ENCODE measurements at regions not wholly inside any gene's neighbourhood (a gene's known extent, or its start where the extent isn't known, plus 50 kb on each side); places are given as distances from the start of the nearest gene placed in this dataset.
"Not testable (repeated sequence)": the region's sequence is repeated elsewhere in the genome, so short reads cannot be mapped to it uniquely, and the experiment has no call there.

GRCh38 chr9:13915591-13916301 is 398.2 kb downstream of the NFIB start:
- H3K4me1 ChIP-seq (ENCODE audit: insufficient read depth, low read length) = no peaks in the 10 kb centered on the region
- no peak overlapping the region for H3K27ac ChIP-seq (ENCODE audit: low read depth, low read length)
- 94% methylated on average over 4 of the region's 4 CpGs for WGBS
- H3K9me3 ChIP-seq (ENCODE audit: insufficient read depth, low read depth, low read length) = no peaks in the 10 kb centered on the region
- no peaks in the 10 kb centered on the region for H3K36me3 ChIP-seq (ENCODE audit: insufficient read depth, low read length)
- H3K4me3 ChIP-seq (ENCODE audit: low read length) = no peak overlapping the region
- no peak overlapping the region for H3K9ac ChIP-seq (ENCODE audit: low read depth, low read length)
- no peaks in the 10 kb centered on the region for H3K27me3 ChIP-seq (ENCODE audit: insufficient read depth, low read length)

- Histone ChIP-seq H3K36me3 (ENCODE audit: insufficient read depth, low read length) (no peaks in the 10 kb centered on the region), H3K27me3 (ENCODE audit: insufficient read depth, low read length) (no peaks in the 10 kb centered on the region), H3K9me3 (ENCODE audit: insufficient read depth, low read depth, low read length) (no peaks in the 10 kb centered on the region), H3K27ac (ENCODE audit: low read depth, low read length) (no peak overlapping the region), H3K4me1 (ENCODE audit: insufficient read depth, low read length) (no peaks in the 10 kb centered on the region), H3K9ac (ENCODE audit: low read depth, low read length) (no peak overlapping the region), H3K4me3 (ENCODE audit: low read length) (no peak overlapping the region)
- 86% methylated on average over 1 of the region's 1 CpG for WGBS
These were observed 398.8 kb downstream of the NFIB start for GRCh38 chr9:13915131-13915530.

DNA sequence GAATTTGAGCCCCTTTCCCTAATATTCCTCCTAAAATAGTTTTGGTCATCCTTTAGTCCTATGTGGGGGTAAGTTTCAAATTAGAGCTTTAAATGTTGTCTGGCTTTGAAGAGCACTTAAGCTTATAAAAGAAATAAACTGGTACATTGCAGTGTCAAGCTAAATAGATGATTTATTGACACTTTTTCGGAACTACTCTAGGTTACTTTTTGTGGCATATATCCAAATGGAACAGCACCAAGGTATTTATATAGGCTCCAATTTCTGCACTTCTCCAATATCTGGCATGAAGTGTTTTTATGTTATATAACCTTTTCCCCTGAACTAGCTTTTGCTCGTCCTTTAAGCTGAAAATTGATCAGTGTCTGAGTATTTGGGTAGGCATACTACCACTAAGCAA is 402.5 kb downstream of the NFIB start:
- 100% methylated on average over 1 of the region's 2 CpGs for WGBS
- no peak overlapping the region for H3K9ac ChIP-seq (ENCODE audit: low read depth, low read length)
- H3K9me3 ChIP-seq (ENCODE audit: insufficient read depth, low read depth, low read length) = peaks cover under 1% of the 10 kb centered on the region; the same call in 1 of the 2 replicates

DNA sequence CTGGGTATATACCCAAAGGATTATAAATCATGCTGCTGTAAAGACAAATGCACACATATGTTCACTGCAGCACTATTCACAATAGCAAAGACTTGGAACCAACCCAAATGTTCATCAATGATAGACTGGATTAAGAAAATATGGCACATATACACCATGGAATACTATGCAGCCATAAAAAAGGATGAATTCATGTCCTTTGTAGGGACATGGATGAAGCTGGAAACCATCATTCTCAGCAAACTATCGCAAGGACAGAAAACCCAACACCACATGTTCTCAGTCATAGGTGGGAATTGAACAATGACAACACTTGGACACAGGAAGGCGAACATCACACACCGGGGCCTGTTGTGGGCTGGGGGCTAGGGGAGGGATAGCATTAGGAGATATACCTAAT is 406.1 kb downstream of the NFIB start:
- WGBS = 73% methylated on average over 2 of the region's 3 CpGs

More for the DNA sequence above, 402.5 kb downstream of the NFIB start:
- Histone ChIP-seq H3K4me3 (ENCODE audit: low read length) (no peak overlapping the region), H3K27me3 (ENCODE audit: insufficient read depth, low read length) (no peaks in the 10 kb centered on the region), H3K4me1 (ENCODE audit: insufficient read depth, low read length) (no peaks in the 10 kb centered on the region), H3K36me3 (ENCODE audit: insufficient read depth, low read length) (no peaks in the 10 kb centered on the region), H3K27ac (ENCODE audit: low read depth, low read length) (no peak overlapping the region)

DNA sequence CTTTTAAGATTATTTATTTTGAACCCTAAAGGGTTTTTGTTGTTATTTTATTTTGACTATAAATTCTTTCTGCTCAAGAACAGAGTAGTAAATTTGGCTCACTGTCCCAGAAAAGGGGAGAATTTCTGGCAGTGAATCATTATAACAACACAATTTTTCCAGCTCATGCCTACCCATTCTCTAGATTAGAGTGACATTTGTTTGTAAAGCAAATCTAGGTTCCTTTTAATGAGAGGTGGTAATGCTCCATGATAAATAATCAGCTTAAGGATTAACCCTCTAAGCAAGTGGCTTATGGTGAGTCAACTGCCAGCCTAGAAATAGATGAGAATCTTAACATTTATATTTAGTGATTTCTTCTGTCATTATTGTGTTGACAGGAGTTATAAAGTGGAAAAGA is 409.2 kb downstream of the NFIB start:
- Histone ChIP-seq H3K27ac (ENCODE audit: low read depth, low read length) (no peak overlapping the region), H3K4me3 (ENCODE audit: low read length) (no peak overlapping the region), H3K9me3 (ENCODE audit: insufficient read depth, low read depth, low read length) (peaks cover 3% of the 10 kb centered on the region; the same call in 1 of the 2 replicates), H3K27me3 (ENCODE audit: insufficient read depth, low read length) (no peaks in the 10 kb centered on the region), H3K4me1 (ENCODE audit: insufficient read depth, low read length) (peaks cover 19% of the 10 kb centered on the region), H3K9ac (ENCODE audit: low read depth, low read length) (no peak overlapping the region), H3K36me3 (ENCODE audit: insufficient read depth, low read length) (no peaks in the 10 kb centered on the region)

More for the DNA sequence above, 406.1 kb downstream of the NFIB start:
- H3K4me1 ChIP-seq (ENCODE audit: insufficient read depth, low read length); H3K27ac ChIP-seq (ENCODE audit: low read depth, low read length); H3K36me3 ChIP-seq (ENCODE audit: insufficient read depth, low read length); H3K4me3 ChIP-seq (ENCODE audit: low read length); H3K9ac ChIP-seq (ENCODE audit: low read depth, low read length); H3K9me3 ChIP-seq (ENCODE audit: insufficient read depth, low read depth, low read length); H3K27me3 ChIP-seq (ENCODE audit: insufficient read depth, low read length): not testable (repeated sequence)

DNA sequence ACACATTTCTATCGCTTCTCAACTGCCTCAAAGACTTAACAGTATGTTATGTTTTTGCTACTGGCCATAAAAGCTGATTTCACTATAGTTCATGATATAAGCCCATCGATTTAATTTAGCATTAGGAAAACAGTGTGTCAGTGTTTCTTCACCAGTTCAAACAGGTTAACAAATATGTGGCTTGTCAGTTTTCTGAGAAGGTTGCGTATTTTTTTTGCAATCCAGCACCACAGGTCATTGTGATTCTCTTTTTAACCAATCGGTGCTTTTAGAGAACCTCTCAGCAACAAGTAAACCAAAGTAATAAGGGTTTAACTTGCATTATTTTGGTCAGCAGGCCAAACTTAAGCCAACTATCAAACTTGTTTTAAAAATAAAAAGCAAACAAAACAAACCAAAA is 409.6 kb downstream of the NFIB start:
- H3K9me3 ChIP-seq (ENCODE audit: insufficient read depth, low read depth, low read length) = peaks cover 3% of the 10 kb centered on the region; the same call in 1 of the 2 replicates
- no peak overlapping the region for H3K27ac ChIP-seq (ENCODE audit: low read depth, low read length)
- H3K27me3 ChIP-seq (ENCODE audit: insufficient read depth, low read length) = no peaks in the 10 kb centered on the region
- no peak overlapping the region for H3K9ac ChIP-seq (ENCODE audit: low read depth, low read length)
- peaks cover 24% of the 10 kb centered on the region for H3K4me1 ChIP-seq (ENCODE audit: insufficient read depth, low read length)
- H3K36me3 ChIP-seq (ENCODE audit: insufficient read depth, low read length) = no peaks in the 10 kb centered on the region
- H3K4me3 ChIP-seq (ENCODE audit: low read length) = no peak overlapping the region
- WGBS = 95% methylated on average over 3 of the region's 4 CpGs

DNA sequence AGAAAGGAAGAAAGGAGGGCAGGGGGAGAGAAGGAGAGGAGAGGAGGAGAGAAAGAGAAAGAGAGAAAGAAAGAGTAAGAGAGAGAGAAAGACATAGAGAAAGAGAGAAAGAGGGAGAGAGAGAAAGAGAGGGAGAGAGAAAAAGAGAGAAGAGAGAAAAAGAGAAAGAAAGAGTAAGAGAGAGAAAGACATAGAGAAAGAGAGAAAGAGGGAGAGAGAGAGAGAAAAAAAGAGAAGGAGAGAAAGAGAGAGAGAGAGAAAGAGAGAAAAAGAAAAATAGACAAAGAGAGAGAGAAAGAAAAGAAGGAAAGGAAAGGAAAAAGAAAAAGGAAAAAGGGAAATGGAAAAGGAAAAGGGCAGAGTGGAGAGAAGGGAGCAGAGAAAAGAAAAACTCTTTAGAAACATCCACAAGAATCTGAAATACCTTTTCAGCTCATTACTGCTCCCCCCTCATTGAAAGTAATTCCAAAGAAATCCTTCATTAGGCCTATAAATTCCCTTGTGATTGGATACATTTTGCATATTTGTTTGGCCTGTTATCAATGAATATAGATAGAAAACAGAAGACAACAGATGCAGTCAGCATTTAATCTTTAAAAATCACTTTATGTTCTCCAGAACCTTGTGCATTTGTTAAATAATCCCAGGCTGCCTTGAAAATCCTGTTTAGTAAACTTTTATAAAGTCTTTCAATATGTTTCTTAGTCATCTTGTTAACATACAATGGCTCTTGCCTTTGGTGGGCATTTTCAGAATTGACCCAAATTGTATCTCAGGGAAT is 411.5 kb downstream of the NFIB start:
- H3K27me3 ChIP-seq (ENCODE audit: insufficient read depth, low read length) = no peaks in the 10 kb centered on the region
- H3K9ac ChIP-seq (ENCODE audit: low read depth, low read length) = no peak overlapping the region
- H3K36me3 ChIP-seq (ENCODE audit: insufficient read depth, low read length) = no peaks in the 10 kb centered on the region
- H3K4me3 ChIP-seq (ENCODE audit: low read length) = no peak overlapping the region
- H3K27ac ChIP-seq (ENCODE audit: low read depth, low read length) = no peak overlapping the region
- peaks cover 3% of the 10 kb centered on the region; the same call in 1 of the 2 replicates for H3K9me3 ChIP-seq (ENCODE audit: insufficient read depth, low read depth, low read length)
- peaks cover 32% of the 10 kb centered on the region for H3K4me1 ChIP-seq (ENCODE audit: insufficient read depth, low read length)

- Histone ChIP-seq H3K27me3 (ENCODE audit: insufficient read depth, low read length) (no peaks in the 10 kb centered on the region), H3K27ac (ENCODE audit: low read depth, low read length) (no peak overlapping the region), H3K9ac (ENCODE audit: low read depth, low read length) (no peak overlapping the region), H3K4me3 (ENCODE audit: low read length) (no peak overlapping the region), H3K4me1 (ENCODE audit: insufficient read depth, low read length) (peaks cover 41% of the 10 kb centered on the region), H3K36me3 (ENCODE audit: insufficient read depth, low read length) (no peaks in the 10 kb centered on the region), H3K9me3 (ENCODE audit: insufficient read depth, low read depth, low read length) (no peaks in the 10 kb centered on the region)
- 100% methylated on average over 2 of the region's 3 CpGs for WGBS
These were observed 412.8 kb downstream of the NFIB start for GRCh38 chr9:13901176-13901575.

GRCh38 chr9:13900449-13900848 is 413.5 kb downstream of the NFIB start:
- H3K4me3 ChIP-seq (ENCODE audit: low read length) = no peak overlapping the region
- no peaks in the 10 kb centered on the region for H3K27me3 ChIP-seq (ENCODE audit: insufficient read depth, low read length)
- 85% methylated on average over 5 of the region's 5 CpGs for WGBS

GRCh38 chr9:13899924-13900323 is 414.0 kb downstream of the NFIB start:
- peaks cover 41% of the 10 kb centered on the region for H3K4me1 ChIP-seq (ENCODE audit: insufficient read depth, low read length)
- no peak overlapping the region for H3K9ac ChIP-seq (ENCODE audit: low read depth, low read length)
- H3K9me3 ChIP-seq (ENCODE audit: insufficient read depth, low read depth, low read length) = no peaks in the 10 kb centered on the region
- no peaks in the 10 kb centered on the region for H3K36me3 ChIP-seq (ENCODE audit: insufficient read depth, low read length)
- H3K4me3 ChIP-seq (ENCODE audit: low read length) = no peak overlapping the region
- no peaks in the 10 kb centered on the region for H3K27me3 ChIP-seq (ENCODE audit: insufficient read depth, low read length)
- 92% methylated on average over 7 of the region's 7 CpGs for WGBS
- no peak overlapping the region for H3K27ac ChIP-seq (ENCODE audit: low read depth, low read length)

More at GRCh38 chr9:13900449-13900848, 413.5 kb downstream of the NFIB start:
- Histone ChIP-seq H3K27ac (ENCODE audit: low read depth, low read length) (no peak overlapping the region), H3K9me3 (ENCODE audit: insufficient read depth, low read depth, low read length) (no peaks in the 10 kb centered on the region), H3K36me3 (ENCODE audit: insufficient read depth, low read length) (no peaks in the 10 kb centered on the region), H3K9ac (ENCODE audit: low read depth, low read length) (no peak overlapping the region), H3K4me1 (ENCODE audit: insufficient read depth, low read length) (peaks cover 41% of the 10 kb centered on the region)

DNA sequence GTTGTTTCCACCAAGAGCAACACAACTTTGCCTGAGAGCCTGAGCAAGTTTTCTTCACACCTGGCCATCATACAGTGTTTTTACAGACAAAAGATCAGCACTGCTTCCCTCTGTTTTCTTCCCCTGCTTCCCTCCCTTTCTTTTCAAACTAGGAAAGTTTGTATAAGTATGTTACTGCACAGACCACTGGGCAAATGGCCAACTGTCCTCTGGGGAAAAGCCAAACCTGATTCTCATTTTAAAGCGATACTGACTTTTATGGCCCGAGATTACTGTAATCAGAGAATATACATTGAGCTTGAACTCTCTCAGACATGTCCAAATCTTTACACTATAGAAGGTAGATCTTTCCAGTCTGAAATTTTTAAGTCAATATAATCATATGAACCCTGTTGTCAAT is 415.0 kb downstream of the NFIB start:
- WGBS = 87% methylated on average over 2 of the region's 2 CpGs
- H3K9me3 ChIP-seq (ENCODE audit: insufficient read depth, low read depth, low read length) = no peaks in the 10 kb centered on the region
- H3K27ac ChIP-seq (ENCODE audit: low read depth, low read length) = no peak overlapping the region
- peaks cover 41% of the 10 kb centered on the region for H3K4me1 ChIP-seq (ENCODE audit: insufficient read depth, low read length)
- H3K4me3 ChIP-seq (ENCODE audit: low read length) = no peak overlapping the region
- no peaks in the 10 kb centered on the region for H3K27me3 ChIP-seq (ENCODE audit: insufficient read depth, low read length)
- H3K36me3 ChIP-seq (ENCODE audit: insufficient read depth, low read length) = no peaks in the 10 kb centered on the region
- no peak overlapping the region for H3K9ac ChIP-seq (ENCODE audit: low read depth, low read length)
